ENCODE measurements at regions not wholly inside any gene's neighbourhood (a gene's known extent, or its start where the extent isn't known, plus 50 kb on each side); places are given as distances from the start of the nearest gene placed in this dataset.

DNA sequence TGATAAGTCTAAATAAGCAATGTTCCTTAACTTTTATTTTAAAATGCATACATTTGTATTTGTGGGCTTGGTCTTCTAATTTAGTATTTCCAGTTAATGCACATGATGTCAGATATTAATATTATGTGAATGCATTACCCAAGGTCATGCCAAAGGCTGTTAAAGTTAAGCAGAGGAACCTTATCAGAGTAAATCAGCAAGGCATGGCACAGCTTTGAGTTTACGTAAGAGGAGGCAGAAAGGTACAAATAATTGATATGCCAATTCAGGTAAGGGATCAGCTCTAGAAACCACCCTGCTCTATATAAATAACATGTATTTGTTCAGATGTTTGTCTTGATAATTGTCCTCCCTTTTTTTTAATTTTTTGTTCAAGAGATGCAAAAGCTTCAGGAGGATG lies 64.5 kb upstream of the CHRM3 start:
- TF ChIP-seq, protein P1, sequence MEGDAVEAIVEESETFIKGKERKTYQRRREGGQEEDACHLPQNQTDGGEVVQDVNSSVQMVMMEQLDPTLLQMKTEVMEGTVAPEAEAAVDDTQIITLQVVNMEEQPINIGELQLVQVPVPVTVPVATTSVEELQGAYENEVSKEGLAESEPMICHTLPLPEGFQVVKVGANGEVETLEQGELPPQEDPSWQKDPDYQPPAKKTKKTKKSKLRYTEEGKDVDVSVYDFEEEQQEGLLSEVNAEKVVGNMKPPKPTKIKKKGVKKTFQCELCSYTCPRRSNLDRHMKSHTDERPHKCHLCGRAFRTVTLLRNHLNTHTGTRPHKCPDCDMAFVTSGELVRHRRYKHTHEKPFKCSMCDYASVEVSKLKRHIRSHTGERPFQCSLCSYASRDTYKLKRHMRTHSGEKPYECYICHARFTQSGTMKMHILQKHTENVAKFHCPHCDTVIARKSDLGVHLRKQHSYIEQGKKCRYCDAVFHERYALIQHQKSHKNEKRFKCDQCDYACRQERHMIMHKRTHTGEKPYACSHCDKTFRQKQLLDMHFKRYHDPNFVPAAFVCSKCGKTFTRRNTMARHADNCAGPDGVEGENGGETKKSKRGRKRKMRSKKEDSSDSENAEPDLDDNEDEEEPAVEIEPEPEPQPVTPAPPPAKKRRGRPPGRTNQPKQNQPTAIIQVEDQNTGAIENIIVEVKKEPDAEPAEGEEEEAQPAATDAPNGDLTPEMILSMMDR (IDR thresholded peaks at IDR 0.05; ENCODE audit: low read length) = no peak
- TF ChIP-seq EZH2 (optimal IDR thresholded peaks at IDR 0.05; ENCODE audit: low read depth, low read length) = no peak
- TF ChIP-seq EZH2phosphoT487 (IDR thresholded peaks at IDR 0.05; ENCODE audit: low read length) = no peak

All from MM.1S (cell line).